ENCODE measurements at regions not wholly inside any gene's neighbourhood (a gene's known extent, or its start where the extent isn't known, plus 50 kb on each side); places are given as distances from the start of the nearest gene placed in this dataset.

DNA sequence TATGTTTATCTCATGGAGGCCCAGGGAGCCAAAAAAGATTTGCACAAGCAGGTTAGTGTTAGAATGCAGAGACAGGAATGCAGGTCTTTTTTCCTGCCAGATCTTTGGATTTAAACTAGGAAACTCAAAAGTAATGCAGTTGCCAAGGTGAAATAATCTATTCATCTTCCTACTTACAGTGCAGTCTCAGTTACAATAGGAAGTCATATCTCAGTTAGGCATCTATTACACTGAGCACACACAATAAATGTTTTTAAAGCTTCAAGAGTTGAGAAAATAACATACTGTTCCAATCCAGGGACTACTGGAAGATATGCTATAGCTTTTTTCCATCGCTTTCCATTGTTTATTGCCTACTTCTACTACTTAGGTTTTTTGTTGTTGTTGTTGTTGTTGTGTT lies 279.3 kb upstream of the E2F7 start:
- TF ChIP-seq, protein P1, sequence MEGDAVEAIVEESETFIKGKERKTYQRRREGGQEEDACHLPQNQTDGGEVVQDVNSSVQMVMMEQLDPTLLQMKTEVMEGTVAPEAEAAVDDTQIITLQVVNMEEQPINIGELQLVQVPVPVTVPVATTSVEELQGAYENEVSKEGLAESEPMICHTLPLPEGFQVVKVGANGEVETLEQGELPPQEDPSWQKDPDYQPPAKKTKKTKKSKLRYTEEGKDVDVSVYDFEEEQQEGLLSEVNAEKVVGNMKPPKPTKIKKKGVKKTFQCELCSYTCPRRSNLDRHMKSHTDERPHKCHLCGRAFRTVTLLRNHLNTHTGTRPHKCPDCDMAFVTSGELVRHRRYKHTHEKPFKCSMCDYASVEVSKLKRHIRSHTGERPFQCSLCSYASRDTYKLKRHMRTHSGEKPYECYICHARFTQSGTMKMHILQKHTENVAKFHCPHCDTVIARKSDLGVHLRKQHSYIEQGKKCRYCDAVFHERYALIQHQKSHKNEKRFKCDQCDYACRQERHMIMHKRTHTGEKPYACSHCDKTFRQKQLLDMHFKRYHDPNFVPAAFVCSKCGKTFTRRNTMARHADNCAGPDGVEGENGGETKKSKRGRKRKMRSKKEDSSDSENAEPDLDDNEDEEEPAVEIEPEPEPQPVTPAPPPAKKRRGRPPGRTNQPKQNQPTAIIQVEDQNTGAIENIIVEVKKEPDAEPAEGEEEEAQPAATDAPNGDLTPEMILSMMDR (IDR thresholded peaks at IDR 0.05), result no peak
- TF ChIP-seq POLR2A (IDR thresholded peaks at IDR 0.05), result no peak
